WTC11 (cell line): ENCODE measurements at regions not wholly inside any gene's neighbourhood (a gene's known extent, or its start where the extent isn't known, plus 50 kb on each side); places are given as distances from the start of the nearest gene placed in this dataset.

ENCODE experiments used
- ATAC-seq: fragments of 200-7000 bp; cut with Tn5 transposase; 2 replicates; pipeline ENCODE4 v1.10.0; 2021; ENCODE audit warnings: mild to moderate bottlenecking, moderate library complexity
- CTCF ChIA-PET: fragments of 300-600 bp; sonication (Branson Sonifier 250); formaldehyde crosslinking; loops from one replicate; lab custom pipeline; 2021; ENCODE audit warnings: antibody characterized with exemption; lab: Charles Lee
- POLR2A ChIA-PET: fragments of 350-600 bp; sonication (Branson Sonifier 250); formaldehyde crosslinking; loops from one replicate; lab custom pipeline; 2021; ENCODE audit warnings: antibody characterized with exemption; lab: Charles Lee
- DNase-seq: peaks from one replicate; pipeline ENCODE4 v3.0.0; 2021; ENCODE audit warnings: low spot score
- H3K27ac Mint-ChIP-seq: 2 replicates; pipeline ENCODE4 v1.8.0; 2021; ENCODE audit warnings: mixed read lengths
- H3K27me3 Mint-ChIP-seq: 2 replicates; pipeline ENCODE4 v1.8.0; 2021; ENCODE audit warnings: low read depth, mild to moderate bottlenecking, moderate library complexity, mixed read lengths
- H3K36me3 Mint-ChIP-seq: 2 replicates; pipeline ENCODE4 v1.8.0; 2021; ENCODE audit warnings: mixed read lengths
- H3K4me1 Mint-ChIP-seq: 2 replicates; pipeline ENCODE4 v1.8.0; 2022; ENCODE audit warnings: mixed read lengths
- H3K4me3 Mint-ChIP-seq: 2 replicates; pipeline ENCODE4 v1.8.0; 2021; ENCODE audit warnings: mild to moderate bottlenecking, moderate library complexity, mixed read lengths
- H3K9me3 Mint-ChIP-seq: 2 replicates; pipeline ENCODE4 v1.8.0; 2021; ENCODE audit warnings: mixed read lengths
- AFF4 ChIP-seq: sonication (generic); formaldehyde crosslinking; IDR thresholded peaks from 2 replicates; pipeline ENCODE4 v1.8.1; 2023; ENCODE audit warnings: mild to moderate bottlenecking, missing genetic modification reagents, borderline replicate concordance
- CBFB ChIP-seq: sonication (generic); formaldehyde crosslinking; IDR thresholded peaks from 2 replicates; pipeline ENCODE4 v1.8.1; 2022; ENCODE audit warnings: mild to moderate bottlenecking, low read depth, missing genetic modification reagents
- CTCF ChIP-seq: fragments of 200-600 bp; IDR thresholded peaks from 2 replicates; pipeline ENCODE4 v1.8.0; 2022; ENCODE audit warnings: antibody characterized with exemption
- E2F4 ChIP-seq: sonication (generic); formaldehyde crosslinking; IDR thresholded peaks from 2 replicates; pipeline ENCODE4 v1.8.1; 2022; ENCODE audit warnings: low read depth, mild to moderate bottlenecking, moderate library complexity, missing genetic modification reagents, borderline replicate concordance
- E2F5 ChIP-seq: sonication (generic); formaldehyde crosslinking; IDR thresholded peaks from 2 replicates; pipeline ENCODE4 v1.8.1; 2022; ENCODE audit warnings: mild to moderate bottlenecking, moderate library complexity, missing genetic modification reagents
- ELF4 ChIP-seq: sonication (generic); formaldehyde crosslinking; IDR thresholded peaks from 2 replicates; pipeline ENCODE4 v1.8.1; 2022; ENCODE audit warnings: low read depth, mild to moderate bottlenecking, moderate library complexity, missing genetic modification reagents
- GTF2I ChIP-seq: fragments of 250-450 bp; sonication (Bioruptor Pico); conservative IDR thresholded peaks from 2 replicates; pipeline ENCODE4 v1.4.0; 2021; ENCODE audit warnings: mild to moderate bottlenecking
- HMGA2 ChIP-seq: fragments of 250-450 bp; sonication (Bioruptor Pico); IDR thresholded peaks from 2 replicates; pipeline ENCODE4 v1.4.0; 2021; ENCODE audit warnings: mild to moderate bottlenecking, moderate library complexity
- KAT7 ChIP-seq: sonication (generic); formaldehyde crosslinking; IDR thresholded peaks from 2 replicates; pipeline ENCODE4 v1.8.1; 2023; ENCODE audit warnings: missing genetic modification reagents, mild to moderate bottlenecking, borderline replicate concordance
- MAX ChIP-seq: sonication (generic); formaldehyde crosslinking; IDR thresholded peaks from 2 replicates; pipeline ENCODE4 v1.8.0; 2022; ENCODE audit warnings: mild to moderate bottlenecking, missing genetic modification reagents
- NFATC4 ChIP-seq: fragments of 250-450 bp; sonication (Bioruptor Pico); IDR thresholded peaks from 2 replicates; pipeline ENCODE4 v1.9.0; 2021; ENCODE audit warnings: mild to moderate bottlenecking
- NFYB ChIP-seq: sonication (generic); formaldehyde crosslinking; conservative IDR thresholded peaks from 2 replicates; pipeline ENCODE4 v1.8.0; 2022; ENCODE audit warnings: low read depth, missing genetic modification reagents
- NR1H2 ChIP-seq: sonication (generic); formaldehyde crosslinking; IDR thresholded peaks from 2 replicates; pipeline ENCODE4 v1.9.0; 2021; ENCODE audit warnings: mild to moderate bottlenecking, moderate library complexity, missing genetic modification reagents
- NR3C1 ChIP-seq: sonication (generic); formaldehyde crosslinking; conservative IDR thresholded peaks from 2 replicates; pipeline ENCODE4 v1.8.1; 2023; ENCODE audit warnings: low read depth, mild to moderate bottlenecking, missing genetic modification reagents
- PREB ChIP-seq: sonication (generic); formaldehyde crosslinking; IDR thresholded peaks from 2 replicates; pipeline ENCODE4 v1.8.1; 2022; ENCODE audit warnings: mild to moderate bottlenecking, missing genetic modification reagents, moderate library complexity, borderline replicate concordance
- TEAD4 ChIP-seq: sonication (generic); formaldehyde crosslinking; IDR thresholded peaks from 2 replicates; pipeline ENCODE4 v1.8.0; 2022; ENCODE audit warnings: mild to moderate bottlenecking, missing genetic modification reagents
- ZNF121 ChIP-seq: sonication (generic); formaldehyde crosslinking; IDR thresholded peaks from 2 replicates; pipeline ENCODE4 v1.8.0; 2023; ENCODE audit warnings: missing genetic modification reagents
- ZNF138 ChIP-seq: sonication (generic); formaldehyde crosslinking; conservative IDR thresholded peaks from 2 replicates; pipeline ENCODE4 v1.8.1; 2022; ENCODE audit warnings: mild to moderate bottlenecking, moderate library complexity, missing genetic modification reagents
- ZNF232 ChIP-seq: sonication (generic); formaldehyde crosslinking; IDR thresholded peaks from 2 replicates; pipeline ENCODE4 v1.8.0; 2022; ENCODE audit warnings: mild to moderate bottlenecking, missing genetic modification reagents
- ZNF263 ChIP-seq: sonication (generic); formaldehyde crosslinking; IDR thresholded peaks from 2 replicates; pipeline ENCODE4 v1.8.1; 2022; ENCODE audit warnings: low read depth, mild to moderate bottlenecking, moderate library complexity, missing genetic modification reagents

- TF ChIP-seq GTF2I (CRISPR knock-in tag): no peak
- TF ChIP-seq E2F5 (CRISPR knock-in tag): no peak
- no peak for TF ChIP-seq E2F4 (CRISPR knock-in tag)
- TF ChIP-seq AFF4: no peak
- no peak for TF ChIP-seq ELF4 (CRISPR knock-in tag)
- no peak for TF ChIP-seq KAT7
- TF ChIP-seq NR1H2 (CRISPR knock-in tag): no peak
- TF ChIP-seq ZNF138 (CRISPR knock-in tag): no peak
- no peak for TF ChIP-seq ZNF263 (CRISPR knock-in tag)
- no peak for TF ChIP-seq CTCF
- TF ChIP-seq TEAD4 (CRISPR knock-in tag): no peak
- ATAC-seq (no peak), DNase-seq (no peak)
- Mint-ChIP-seq H3K27me3 (peaks cover 5% of the 10 kb centered on the region; the same call in 1 of the 2 replicates), H3K9me3 (peaks cover 43% of the 10 kb centered on the region), H3K36me3 (peaks cover 7% of the 10 kb centered on the region), H3K4me3 (no peak overlapping the region), H3K27ac (no peak overlapping the region), H3K4me1 (no peaks in the 10 kb centered on the region)
- ChIA-PET POLR2A (no interaction called here), CTCF (no interaction called here)
Measured at GRCh38 chr22:47329727-47330650, 567.5 kb downstream of the TBC1D22A start.

- CTCF ChIA-PET: no interaction called here
- no peaks in the 10 kb centered on the region for H3K4me1 Mint-ChIP-seq
- no peak for DNase-seq
- POLR2A ChIA-PET: no interaction called here
- no peak for TF ChIP-seq CBFB (CRISPR knock-in tag)
- TF ChIP-seq ZNF232 (CRISPR knock-in tag): no peak
- no peak for TF ChIP-seq NR1H2 (CRISPR knock-in tag)
- TF ChIP-seq ZNF121 (CRISPR knock-in tag): no peak
- TF ChIP-seq MAX: no peak
- TF ChIP-seq NFATC4: no peak
- TF ChIP-seq NFYB (CRISPR knock-in tag): no peak
- TF ChIP-seq E2F5 (CRISPR knock-in tag): no peak
- no peak for TF ChIP-seq NR3C1 (CRISPR knock-in tag)
- TF ChIP-seq HMGA2 (CRISPR knock-in tag): no peak
- TF ChIP-seq PREB: no peak
- H3K27me3 Mint-ChIP-seq: peaks cover 5% of the 10 kb centered on the region; the same call in 1 of the 2 replicates
- peaks cover 7% of the 10 kb centered on the region for H3K36me3 Mint-ChIP-seq
- H3K4me3 Mint-ChIP-seq: no peak overlapping the region
- no peak for ATAC-seq
- no peak overlapping the region for H3K27ac Mint-ChIP-seq
- peaks cover 34% of the 10 kb centered on the region for H3K9me3 Mint-ChIP-seq
Measured at GRCh38 chr22:47328550-47329243, 566.2 kb downstream of the TBC1D22A start.
